ENCODE measurements at regions not wholly inside any gene's neighbourhood (a gene's known extent, or its start where the extent isn't known, plus 50 kb on each side); places are given as distances from the start of the nearest gene placed in this dataset.

DNA sequence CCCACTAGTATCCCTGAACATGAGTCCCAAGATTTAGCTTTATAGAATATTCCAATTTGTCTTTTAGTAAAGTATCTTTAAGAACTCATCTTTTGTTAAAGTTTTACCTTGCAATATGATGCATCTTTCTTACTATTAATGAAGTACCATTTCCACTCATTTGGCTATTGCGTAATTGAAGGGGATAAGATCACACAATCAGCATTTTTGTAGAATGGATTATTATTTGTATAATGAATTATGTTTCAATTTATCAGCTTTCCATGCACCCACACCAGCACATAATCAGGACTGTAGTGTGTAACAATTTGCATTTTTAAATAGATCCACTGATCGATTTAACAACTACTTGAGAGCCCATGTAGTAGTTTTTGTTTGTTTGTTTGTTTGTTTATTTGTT, 1364.9 kb upstream of the IGFBP7 start:
- Mint-ChIP-seq H3K4me3 (no peak overlapping the region), H3K27me3 (no peaks in the 10 kb centered on the region), H3K9me3 (peaks cover 5% of the 10 kb centered on the region), H3K36me3 (ENCODE audit: low read depth) (no peaks in the 10 kb centered on the region), H3K4me1 (no peaks in the 10 kb centered on the region), H3K27ac (no peak overlapping the region)
- no peak for ATAC-seq (replicated peaks)

DNA sequence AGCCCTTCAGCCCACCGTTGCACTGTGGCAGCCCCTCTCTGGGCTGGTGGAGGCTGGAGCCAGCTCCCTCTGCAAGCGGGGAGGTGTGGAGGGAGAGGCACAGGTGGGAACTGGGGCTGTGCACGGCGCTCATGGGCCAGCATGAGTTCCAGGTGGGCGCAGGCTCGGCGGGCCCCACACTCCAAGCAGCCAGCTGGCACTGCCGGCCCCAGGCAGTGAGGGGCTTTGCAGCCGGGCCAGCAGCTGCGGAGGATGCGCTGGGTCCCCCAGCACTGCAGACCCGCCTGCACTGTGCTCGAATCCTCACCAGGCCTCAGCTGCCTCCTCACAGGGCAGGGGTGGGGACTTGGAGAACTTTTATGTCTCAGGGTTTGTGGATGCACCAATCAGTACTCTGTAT, 1354.8 kb upstream of the IGFBP7 start:
- Mint-ChIP-seq H3K27ac (no peak overlapping the region), H3K4me1 (no peaks in the 10 kb centered on the region)

DNA sequence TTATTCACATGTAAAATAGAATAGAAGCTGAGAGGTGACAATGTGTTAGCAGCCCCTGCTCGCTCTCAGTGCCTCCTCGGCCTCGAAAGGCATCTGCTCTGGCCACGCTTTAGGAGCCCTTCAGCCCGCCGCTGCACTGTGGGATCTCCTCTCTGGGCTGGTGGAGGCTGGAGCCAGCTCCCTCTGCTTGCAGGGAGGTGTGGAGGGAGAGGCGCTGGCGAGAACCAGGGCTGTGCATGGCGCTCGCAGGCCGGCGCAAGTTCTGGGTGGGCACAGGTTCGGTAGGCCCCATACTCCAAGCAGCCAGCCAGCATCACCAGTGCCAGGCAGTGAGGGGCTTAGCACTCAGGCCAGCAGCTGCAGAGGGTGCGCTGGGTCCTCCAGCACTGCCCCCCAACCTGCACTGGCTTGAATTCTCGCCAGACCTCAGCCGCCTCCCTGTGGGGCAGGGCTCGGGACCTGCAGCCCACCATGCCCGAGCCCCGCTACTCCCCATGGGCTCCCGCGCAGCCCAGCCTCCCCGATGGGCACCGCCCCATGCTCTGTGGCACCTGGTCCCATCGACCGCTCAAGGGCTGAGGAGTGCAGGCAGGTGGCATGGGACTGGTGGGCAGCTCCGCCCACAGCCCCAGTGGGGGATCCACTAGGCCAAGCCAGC, 1346.7 kb upstream of the IGFBP7 start:
- H3K36me3 Mint-ChIP-seq (ENCODE audit: low read depth), result no peaks in the 10 kb centered on the region
- H3K9me3 Mint-ChIP-seq, result peaks cover 8% of the 10 kb centered on the region
- no peak overlapping the region for H3K4me3 Mint-ChIP-seq
- H3K27ac Mint-ChIP-seq, result no peak overlapping the region
- ATAC-seq (replicated peaks), result no peak
- no peaks in the 10 kb centered on the region for H3K27me3 Mint-ChIP-seq
- H3K4me1 Mint-ChIP-seq, result no peaks in the 10 kb centered on the region

More for the DNA sequence above, 1354.8 kb upstream of the IGFBP7 start:
- Mint-ChIP-seq H3K9me3 (peaks cover 7% of the 10 kb centered on the region), H3K4me3 (no peak overlapping the region), H3K27me3 (no peaks in the 10 kb centered on the region), H3K36me3 (ENCODE audit: low read depth) (no peaks in the 10 kb centered on the region)
- no peak for ATAC-seq (replicated peaks)

DNA sequence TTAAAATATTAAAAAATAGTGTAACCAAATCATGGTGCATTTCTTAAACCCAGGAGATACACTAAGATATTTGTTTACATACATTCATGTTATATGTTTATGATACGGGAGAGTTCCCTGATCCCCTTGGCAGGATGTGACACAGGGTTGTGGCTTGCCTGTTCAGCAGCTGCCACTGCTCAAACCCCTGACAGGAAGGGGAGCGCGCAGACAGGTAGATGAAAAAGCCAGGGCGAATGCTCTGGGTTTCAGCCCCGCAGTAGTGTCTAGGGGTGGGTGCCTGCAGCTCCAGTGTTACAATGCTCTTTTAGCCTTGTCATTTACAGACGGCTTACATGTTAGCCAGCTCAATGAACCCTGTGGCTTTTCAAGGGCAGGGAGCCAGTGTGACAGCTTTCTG, 1343.8 kb upstream of the IGFBP7 start:
- Mint-ChIP-seq H3K27ac (no peak overlapping the region), H3K36me3 (ENCODE audit: low read depth) (no peaks in the 10 kb centered on the region), H3K27me3 (no peaks in the 10 kb centered on the region), H3K9me3 (peaks cover 6% of the 10 kb centered on the region), H3K4me1 (no peaks in the 10 kb centered on the region), H3K4me3 (no peak overlapping the region)
- no peak for ATAC-seq (replicated peaks)

DNA sequence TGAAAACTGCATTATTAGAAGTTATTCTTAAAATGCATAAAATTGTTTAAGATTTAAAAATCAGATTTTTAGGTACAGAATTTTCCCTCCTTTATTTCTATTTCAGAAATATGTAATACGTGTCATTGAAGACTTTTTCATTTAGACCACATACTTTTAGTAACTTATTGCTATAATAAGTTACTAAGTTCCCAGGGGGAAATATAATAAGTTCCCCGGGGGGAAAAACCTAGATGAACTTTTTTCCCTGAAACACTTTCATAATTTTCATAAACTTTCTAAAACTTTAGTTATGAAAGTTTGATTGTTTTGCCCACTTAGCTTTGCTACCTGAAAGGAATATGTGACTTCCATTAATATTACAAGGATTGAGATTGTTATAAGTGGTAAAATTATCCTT, 1341.5 kb upstream of the IGFBP7 start:
- H3K27ac Mint-ChIP-seq, result no peak overlapping the region
- H3K4me1 Mint-ChIP-seq, result no peaks in the 10 kb centered on the region
- H3K27me3 Mint-ChIP-seq, result no peaks in the 10 kb centered on the region
- ATAC-seq (replicated peaks), result no peak
- H3K9me3 Mint-ChIP-seq, result peaks cover 5% of the 10 kb centered on the region
- H3K4me3 Mint-ChIP-seq, result no peak overlapping the region
- no peaks in the 10 kb centered on the region for H3K36me3 Mint-ChIP-seq (ENCODE audit: low read depth)

DNA sequence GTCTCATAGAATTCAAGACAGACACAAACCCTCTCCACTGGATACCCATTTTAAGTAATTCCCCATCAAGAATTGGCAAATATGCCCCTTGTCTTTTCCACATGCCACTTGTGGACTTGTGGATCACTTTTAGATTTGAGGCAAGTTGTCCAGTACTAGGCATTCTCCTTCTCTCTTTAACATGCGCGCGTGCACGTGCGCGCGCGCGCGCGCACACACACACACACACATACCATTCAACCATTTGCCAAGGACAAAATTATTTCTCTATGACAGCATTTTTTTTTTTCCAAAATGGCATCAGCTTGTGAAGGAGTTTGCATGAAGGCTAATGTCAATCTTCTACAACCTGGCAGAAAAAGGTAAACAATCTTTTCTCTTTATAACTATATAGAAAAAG, 1325.7 kb upstream of the IGFBP7 start:
- no peak overlapping the region for H3K27ac Mint-ChIP-seq
- peaks cover 18% of the 10 kb centered on the region for H3K9me3 Mint-ChIP-seq
- H3K4me3 Mint-ChIP-seq, result no peak overlapping the region
- ATAC-seq (replicated peaks), result no peak
- H3K27me3 Mint-ChIP-seq, result no peaks in the 10 kb centered on the region
- no peaks in the 10 kb centered on the region for H3K36me3 Mint-ChIP-seq (ENCODE audit: low read depth)
- no peaks in the 10 kb centered on the region for H3K4me1 Mint-ChIP-seq

DNA sequence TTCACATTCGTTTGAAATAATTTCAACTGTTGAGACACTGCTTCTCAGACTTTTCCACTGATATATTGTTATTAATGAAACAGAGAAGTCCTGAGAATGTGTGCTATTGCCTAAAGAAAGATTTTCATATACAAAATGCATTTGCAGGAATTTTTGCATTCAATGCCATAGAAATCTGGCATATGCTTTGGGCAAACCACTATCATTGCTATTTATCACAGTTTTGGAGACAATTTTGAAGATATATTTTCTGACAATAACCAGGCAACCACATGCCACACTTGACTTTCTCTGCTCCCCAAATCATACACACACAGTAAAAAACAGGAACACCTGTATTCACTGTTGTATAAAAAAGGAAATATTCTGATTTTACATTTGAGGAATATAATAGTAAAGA, 1303.7 kb upstream of the IGFBP7 start:
- H3K36me3 Mint-ChIP-seq (ENCODE audit: low read depth), result no peaks in the 10 kb centered on the region
- no peaks in the 10 kb centered on the region for H3K4me1 Mint-ChIP-seq
- no peak overlapping the region for H3K27ac Mint-ChIP-seq
- ATAC-seq (replicated peaks), result no peak
- H3K27me3 Mint-ChIP-seq, result no peaks in the 10 kb centered on the region
- no peak overlapping the region for H3K4me3 Mint-ChIP-seq
- H3K9me3 Mint-ChIP-seq, result peaks cover 4% of the 10 kb centered on the region

DNA sequence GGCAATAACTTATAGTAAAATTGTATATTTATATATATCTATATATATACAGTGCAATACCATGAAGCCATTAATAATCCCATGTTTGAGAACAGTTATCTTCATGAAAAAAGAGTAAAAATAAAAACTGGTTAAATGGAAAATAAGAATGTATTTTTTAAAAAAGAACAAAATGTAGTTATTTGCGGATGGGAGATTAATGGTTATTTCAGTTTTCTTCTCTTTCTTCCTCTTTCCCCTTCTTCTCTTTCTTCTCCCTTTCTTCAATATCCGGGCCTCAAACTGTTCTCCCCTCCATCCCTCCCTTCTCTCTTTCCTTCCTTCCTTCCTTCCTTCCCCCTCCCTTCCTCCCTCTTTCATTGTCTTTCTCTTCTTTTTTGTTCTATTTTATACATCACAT, 1301.7 kb upstream of the IGFBP7 start:
- peaks cover 4% of the 10 kb centered on the region for H3K9me3 Mint-ChIP-seq
- H3K4me1 Mint-ChIP-seq, result no peaks in the 10 kb centered on the region
- no peak overlapping the region for H3K4me3 Mint-ChIP-seq
- no peak for ATAC-seq (replicated peaks)
- no peaks in the 10 kb centered on the region for H3K27me3 Mint-ChIP-seq
- H3K27ac Mint-ChIP-seq, result no peak overlapping the region
- H3K36me3 Mint-ChIP-seq (ENCODE audit: low read depth), result no peaks in the 10 kb centered on the region

DNA sequence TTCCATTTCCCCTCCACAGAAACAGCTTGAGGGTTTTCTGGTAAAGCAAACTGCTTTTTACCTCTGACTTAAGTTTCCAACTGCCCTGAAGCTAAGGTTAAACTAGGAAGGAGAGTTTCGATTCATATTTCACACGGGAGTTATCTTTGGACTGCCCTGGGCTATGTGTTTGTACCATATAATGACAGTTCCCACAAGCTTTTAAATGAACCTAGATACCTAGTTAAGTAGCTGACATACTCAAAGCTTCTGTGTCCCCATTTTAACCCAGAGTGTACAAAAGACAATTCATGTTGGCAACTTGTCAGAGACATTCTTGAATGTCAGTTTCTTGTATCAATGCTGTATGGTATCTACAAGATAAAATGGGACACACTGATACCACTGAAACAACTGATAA, 1296.6 kb upstream of the IGFBP7 start:
- no peaks in the 10 kb centered on the region for H3K27me3 Mint-ChIP-seq
- no peak for ATAC-seq (replicated peaks)

DNA sequence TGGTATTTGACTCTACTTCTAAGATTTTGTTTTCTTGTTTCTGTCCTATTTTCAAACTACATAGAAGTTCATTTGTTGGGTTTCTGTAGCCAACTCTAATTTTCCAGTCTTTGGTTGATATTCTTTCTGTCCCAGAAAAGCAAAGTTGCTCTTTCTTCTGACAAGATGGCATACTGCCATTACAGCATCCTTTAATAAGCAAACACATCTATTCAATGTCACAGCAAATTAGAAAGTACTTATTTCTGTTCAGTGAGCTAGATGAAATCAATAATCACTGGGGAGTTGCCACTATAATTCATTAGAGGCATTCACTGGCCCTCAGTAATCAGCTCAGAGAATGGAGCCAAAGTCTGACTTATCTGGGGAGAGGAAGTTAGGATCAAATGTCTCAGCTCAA, 1258.0 kb upstream of the IGFBP7 start:
- Mint-ChIP-seq H3K4me1 (no peaks in the 10 kb centered on the region), H3K4me3 (no peak overlapping the region), H3K9me3 (peaks cover 10% of the 10 kb centered on the region), H3K27me3 (no peaks in the 10 kb centered on the region), H3K36me3 (ENCODE audit: low read depth) (no peaks in the 10 kb centered on the region), H3K27ac (no peak overlapping the region)
- ATAC-seq (replicated peaks), result no peak

More for the DNA sequence above, 1296.6 kb upstream of the IGFBP7 start:
- H3K9me3 Mint-ChIP-seq, result peaks cover 3% of the 10 kb centered on the region
- no peaks in the 10 kb centered on the region for H3K36me3 Mint-ChIP-seq (ENCODE audit: low read depth)
- H3K4me1 Mint-ChIP-seq, result no peaks in the 10 kb centered on the region
- no peak overlapping the region for H3K27ac Mint-ChIP-seq
- H3K4me3 Mint-ChIP-seq, result no peak overlapping the region

DNA sequence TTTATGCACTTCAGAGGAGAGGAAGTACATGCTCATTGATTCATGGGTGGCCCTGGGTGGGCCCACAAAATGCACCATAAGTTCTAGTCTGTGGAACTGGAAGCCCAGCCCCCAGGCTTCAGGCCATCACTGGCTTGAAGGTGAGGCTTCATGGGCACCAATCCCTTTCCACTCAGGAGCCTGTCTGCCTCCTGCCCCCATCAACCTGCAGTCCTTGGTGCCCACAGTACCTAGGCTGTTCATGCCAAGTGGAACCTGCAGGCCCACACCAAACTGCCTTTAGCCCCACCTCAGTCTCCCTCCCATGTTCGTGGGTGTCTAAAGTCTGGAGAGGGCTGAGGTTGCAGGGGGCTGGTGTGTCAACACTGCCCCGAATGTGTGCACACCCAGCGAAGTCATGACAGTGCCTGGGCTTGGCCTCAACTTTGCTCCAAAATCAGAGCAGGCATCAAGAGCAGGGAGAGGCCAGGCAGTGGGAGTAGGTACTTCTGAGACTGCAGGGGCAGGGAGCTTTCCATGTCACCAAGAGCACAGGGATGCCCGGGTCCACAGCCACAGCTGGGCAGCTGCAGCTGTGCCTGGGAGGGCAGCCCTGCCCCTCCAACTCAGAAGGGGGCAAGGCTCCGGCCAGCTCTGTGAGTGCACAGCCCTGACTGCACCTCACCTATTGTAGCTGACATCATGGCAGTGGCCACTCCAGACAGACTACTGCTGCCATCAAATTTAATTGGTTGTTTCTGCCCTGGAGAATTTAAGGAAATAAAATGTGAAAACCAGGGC, 1250.4 kb upstream of the IGFBP7 start:
- Mint-ChIP-seq H3K27me3 (no peaks in the 10 kb centered on the region), H3K4me1 (no peaks in the 10 kb centered on the region), H3K36me3 (ENCODE audit: low read depth) (no peaks in the 10 kb centered on the region), H3K4me3 (no peak overlapping the region), H3K9me3 (peaks cover 24% of the 10 kb centered on the region), H3K27ac (no peak overlapping the region)
- ATAC-seq (replicated peaks), result no peak

DNA sequence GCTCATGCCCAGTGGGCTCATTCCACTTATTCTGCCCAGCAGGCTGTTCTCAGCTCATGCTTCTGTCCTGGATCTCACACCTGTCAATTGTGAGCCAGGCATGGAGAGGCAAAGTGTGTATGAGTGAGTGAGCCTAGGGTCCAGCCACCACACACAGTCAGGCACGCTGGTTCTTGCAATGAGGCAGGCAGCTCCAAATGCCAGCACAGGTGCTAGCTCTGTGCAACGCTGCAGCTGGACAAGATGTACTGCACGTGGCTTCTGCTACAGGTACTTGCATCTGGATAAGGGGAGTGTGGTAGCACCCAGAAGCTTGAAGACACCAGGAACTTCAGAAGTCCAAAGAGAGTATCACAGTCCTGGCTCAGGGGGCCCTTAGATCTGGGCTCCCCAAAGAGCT, 1249.4 kb upstream of the IGFBP7 start:
- Mint-ChIP-seq H3K27ac (no peak overlapping the region), H3K27me3 (no peaks in the 10 kb centered on the region), H3K36me3 (ENCODE audit: low read depth) (no peaks in the 10 kb centered on the region), H3K4me1 (no peaks in the 10 kb centered on the region), H3K9me3 (peaks cover 27% of the 10 kb centered on the region), H3K4me3 (no peak overlapping the region)
- no peak for ATAC-seq (replicated peaks)

DNA sequence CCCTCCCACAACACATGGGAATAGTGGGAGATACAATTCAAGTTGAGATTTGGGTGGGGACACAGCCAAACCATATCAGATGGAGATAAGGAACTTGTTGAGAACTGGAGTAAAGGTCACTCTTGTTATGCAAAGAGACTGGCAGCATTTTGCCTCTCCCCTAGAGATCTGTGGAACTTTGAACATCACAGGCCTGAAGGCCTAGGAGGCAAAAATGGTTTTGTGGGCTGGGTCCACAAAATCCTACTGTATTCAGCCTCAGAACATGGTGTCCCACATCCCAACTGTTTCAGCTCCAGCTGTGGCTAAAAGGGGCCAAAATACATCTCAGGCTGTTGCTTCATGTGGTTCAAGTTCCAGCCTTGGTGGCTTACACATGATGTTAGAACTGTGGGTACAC, 1247.8 kb upstream of the IGFBP7 start:
- Mint-ChIP-seq H3K9me3 (peaks cover 27% of the 10 kb centered on the region), H3K4me1 (no peaks in the 10 kb centered on the region), H3K27ac (no peak overlapping the region), H3K27me3 (no peaks in the 10 kb centered on the region), H3K36me3 (ENCODE audit: low read depth) (no peaks in the 10 kb centered on the region), H3K4me3 (no peak overlapping the region)
- ATAC-seq (replicated peaks), result no peak

DNA sequence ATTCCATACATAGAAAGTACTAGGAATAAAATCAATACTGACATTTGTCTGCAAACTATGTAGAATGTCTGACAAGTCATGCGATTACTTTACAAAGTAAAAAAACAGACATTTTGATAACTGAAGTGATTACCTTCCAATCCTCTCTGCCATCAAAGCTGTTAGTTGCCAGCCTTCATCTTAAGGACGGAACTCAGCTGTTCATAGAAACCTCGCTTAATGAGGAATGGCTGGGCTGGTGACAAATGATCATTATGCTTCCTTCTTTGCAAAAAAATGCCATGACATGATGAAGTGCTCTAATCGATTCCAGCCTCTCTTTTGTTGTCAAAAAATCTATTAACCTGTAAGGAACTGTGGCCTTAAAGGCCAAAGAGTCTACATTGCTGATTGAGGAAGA, 1214.9 kb upstream of the IGFBP7 start:
- H3K27me3 Mint-ChIP-seq, result no peaks in the 10 kb centered on the region
- H3K27ac Mint-ChIP-seq, result no peak overlapping the region
- H3K4me3 Mint-ChIP-seq, result no peak overlapping the region
- no peaks in the 10 kb centered on the region for H3K36me3 Mint-ChIP-seq (ENCODE audit: low read depth)
- no peak for ATAC-seq (replicated peaks)
- H3K4me1 Mint-ChIP-seq, result no peaks in the 10 kb centered on the region
- H3K9me3 Mint-ChIP-seq, result peaks cover 3% of the 10 kb centered on the region

DNA sequence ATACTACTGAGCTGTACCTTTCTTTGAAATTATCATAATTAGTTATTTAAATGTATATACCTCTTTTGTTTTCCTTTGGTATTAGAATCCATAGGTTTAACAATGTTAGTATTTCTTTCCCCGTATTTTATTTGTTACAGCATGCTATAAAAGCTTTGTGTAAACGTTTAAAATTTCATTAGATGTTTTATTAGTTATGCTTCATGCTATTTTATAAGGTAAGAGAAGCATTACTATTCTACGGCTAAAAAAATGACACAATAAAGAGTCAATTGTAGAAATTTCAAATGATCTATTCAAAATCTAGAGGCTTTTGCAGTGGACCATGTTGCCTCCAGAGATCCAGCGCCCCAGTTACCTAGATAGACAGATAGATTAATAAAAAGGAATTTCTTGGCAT, 1203.3 kb upstream of the IGFBP7 start:
- ATAC-seq (replicated peaks), result no peak
- H3K4me3 Mint-ChIP-seq, result no peak overlapping the region
- peaks cover 16% of the 10 kb centered on the region for H3K9me3 Mint-ChIP-seq
- no peaks in the 10 kb centered on the region for H3K27me3 Mint-ChIP-seq
- no peaks in the 10 kb centered on the region for H3K36me3 Mint-ChIP-seq (ENCODE audit: low read depth)
- no peaks in the 10 kb centered on the region for H3K4me1 Mint-ChIP-seq
- no peak overlapping the region for H3K27ac Mint-ChIP-seq

All from activated T-helper 17 cell treated with anti-CD3 and anti-CD28 coated beads, Interleukin-2, amount 50 U/mL, for 72 hours (primary cell).